ENCODE measurements at regions not wholly inside any gene's neighbourhood (a gene's known extent, or its start where the extent isn't known, plus 50 kb on each side); places are given as distances from the start of the nearest gene placed in this dataset.

- TF ChIP-seq EZH2 (IDR thresholded peaks at IDR 0.05; ENCODE audit: borderline replicate concordance, low read depth, low read length, poor library complexity, severe bottlenecking) (no peak), CTCF (conservative IDR thresholded peaks at IDR 0.05; ENCODE audit: low read depth, low read length) (no peak)
Measured at GRCh38 chr10:47127188-47127785, 172.7 kb upstream of the GDF10 start.
